Pulmonary artery endothelial cell (primary cell): ENCODE measurements at regions not wholly inside any gene's neighbourhood (a gene's known extent, or its start where the extent isn't known, plus 50 kb on each side); places are given as distances from the start of the nearest gene placed in this dataset.

Experiments used
- DNase-seq: peaks from one replicate; pipeline ENCODE4 v3.0.0-alpha.2; 2011; ENCODE audit warnings: low read depth, low spot score

- DNase-seq = no peak
Observed at GRCh38 chr2:41877114-41877678, 170.6 kb upstream of the PKDCC start.

GRCh38 chr2:41878056-41878455 lies 169.8 kb upstream of the PKDCC start:
- no peak for DNase-seq

GRCh38 chr2:41878716-41879234 lies 169.0 kb upstream of the PKDCC start:
- DNase-seq = no peak

GRCh38 chr2:41879235-41879916 lies 168.4 kb upstream of the PKDCC start:
- no peak for DNase-seq

GRCh38 chr2:41880561-41881243 lies 167.1 kb upstream of the PKDCC start:
- no peak for DNase-seq

- DNase-seq = no peak
Observed at GRCh38 chr2:41881249-41881648, 166.6 kb upstream of the PKDCC start.

GRCh38 chr2:41884718-41885117 lies 163.1 kb upstream of the PKDCC start:
- DNase-seq = no peak

GRCh38 chr2:41886145-41886664 lies 161.6 kb upstream of the PKDCC start:
- DNase-seq = no peak

- DNase-seq = no peak
Observed at GRCh38 chr2:41886757-41887156, 161.1 kb upstream of the PKDCC start.

- no peak for DNase-seq
Observed at GRCh38 chr2:41890341-41890740, 157.5 kb upstream of the PKDCC start.

GRCh38 chr2:41892476-41892875 lies 155.3 kb upstream of the PKDCC start:
- DNase-seq = no peak

- no peak for DNase-seq
Observed at GRCh38 chr2:41894563-41895333, 153.1 kb upstream of the PKDCC start.

- DNase-seq = no peak
Observed at GRCh38 chr2:41895334-41895664, 152.5 kb upstream of the PKDCC start.

- DNase-seq = no peak
Observed at GRCh38 chr2:41896186-41896846, 151.5 kb upstream of the PKDCC start.

- DNase-seq = no peak
Observed at GRCh38 chr2:41899189-41899588, 148.6 kb upstream of the PKDCC start.

GRCh38 chr2:41900101-41900577 lies 147.7 kb upstream of the PKDCC start:
- no peak for DNase-seq

- no peak for DNase-seq
Observed at GRCh38 chr2:41902897-41903296, 144.9 kb upstream of the PKDCC start.

GRCh38 chr2:41903474-41904135 lies 144.2 kb upstream of the PKDCC start:
- DNase-seq = no peak

GRCh38 chr2:41904459-41904858 lies 143.4 kb upstream of the PKDCC start:
- DNase-seq = no peak

- no peak for DNase-seq
Observed at GRCh38 chr2:41905597-41906337, 142.1 kb upstream of the PKDCC start.
